ENCODE measurements at regions not wholly inside any gene's neighbourhood (a gene's known extent, or its start where the extent isn't known, plus 50 kb on each side); places are given as distances from the start of the nearest gene placed in this dataset.

DNA sequence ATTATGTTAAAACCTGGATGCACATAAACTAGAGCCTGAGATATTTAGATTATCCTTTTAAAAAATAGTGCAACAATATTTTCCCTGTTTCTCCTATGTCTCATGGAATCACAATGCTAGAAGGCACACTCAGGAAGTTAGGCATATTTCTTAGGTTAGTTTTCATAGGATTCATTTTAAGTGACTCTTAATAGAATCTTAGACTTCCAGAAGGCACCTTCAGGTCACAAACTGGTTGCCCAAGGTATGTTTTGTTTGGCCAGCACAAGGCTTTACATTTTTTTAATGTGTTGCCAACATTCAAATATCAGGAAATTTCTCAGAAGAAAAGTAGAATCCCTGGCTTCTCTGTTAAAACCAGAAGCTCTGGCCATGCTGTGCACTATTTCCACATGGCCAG is 129.3 kb downstream of the LNPK start:
- DNase-seq (no peak), ATAC-seq (no peak)
- Histone ChIP-seq H3K27ac (ENCODE audit: low read length) (no peak overlapping the region), H3K9me3 (ENCODE audit: control insufficient read depth, low read length) (no peaks in the 10 kb centered on the region), H3K4me3 (ENCODE audit: low read length) (no peak overlapping the region), H3K27me3 (ENCODE audit: control insufficient read depth, insufficient read depth) (no peaks in the 10 kb centered on the region), H3K4me1 (ENCODE audit: control insufficient read depth, insufficient read depth, low read length) (no peaks in the 10 kb centered on the region)
- intact Hi-C loops (cut with DNase I), result no loop called here

DNA sequence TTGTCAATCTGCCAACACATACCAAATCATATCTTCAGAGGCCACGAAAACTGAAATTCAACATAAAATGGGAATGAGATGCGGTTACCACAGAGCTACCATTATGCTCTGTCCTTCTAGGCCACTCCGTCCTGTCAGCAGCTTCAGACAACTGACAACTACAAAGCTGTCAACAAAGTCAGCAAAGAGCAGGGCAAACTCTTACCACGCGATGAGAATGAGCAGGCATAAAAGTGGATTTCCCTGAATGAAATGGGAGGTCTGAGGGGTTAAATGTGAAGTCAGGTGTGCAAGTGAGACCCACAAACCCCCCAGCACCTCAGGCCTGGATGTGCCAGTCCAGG is 130.1 kb downstream of the LNPK start:
- ATAC-seq, result peak; percentile 43 to 81
- no peaks in the 10 kb centered on the region for H3K27me3 ChIP-seq (ENCODE audit: control insufficient read depth, insufficient read depth)
- intact Hi-C loops (cut with DNase I), result no loop called here
- H3K27ac ChIP-seq (ENCODE audit: low read length), result no peak overlapping the region
- no peak overlapping the region for H3K4me3 ChIP-seq (ENCODE audit: low read length)
- no peak for DNase-seq
- no peaks in the 10 kb centered on the region for H3K4me1 ChIP-seq (ENCODE audit: control insufficient read depth, insufficient read depth, low read length)
- 40% methylated on average over 5 of the region's 5 CpGs for WGBS
- H3K9me3 ChIP-seq (ENCODE audit: control insufficient read depth, low read length), result no peaks in the 10 kb centered on the region

DNA sequence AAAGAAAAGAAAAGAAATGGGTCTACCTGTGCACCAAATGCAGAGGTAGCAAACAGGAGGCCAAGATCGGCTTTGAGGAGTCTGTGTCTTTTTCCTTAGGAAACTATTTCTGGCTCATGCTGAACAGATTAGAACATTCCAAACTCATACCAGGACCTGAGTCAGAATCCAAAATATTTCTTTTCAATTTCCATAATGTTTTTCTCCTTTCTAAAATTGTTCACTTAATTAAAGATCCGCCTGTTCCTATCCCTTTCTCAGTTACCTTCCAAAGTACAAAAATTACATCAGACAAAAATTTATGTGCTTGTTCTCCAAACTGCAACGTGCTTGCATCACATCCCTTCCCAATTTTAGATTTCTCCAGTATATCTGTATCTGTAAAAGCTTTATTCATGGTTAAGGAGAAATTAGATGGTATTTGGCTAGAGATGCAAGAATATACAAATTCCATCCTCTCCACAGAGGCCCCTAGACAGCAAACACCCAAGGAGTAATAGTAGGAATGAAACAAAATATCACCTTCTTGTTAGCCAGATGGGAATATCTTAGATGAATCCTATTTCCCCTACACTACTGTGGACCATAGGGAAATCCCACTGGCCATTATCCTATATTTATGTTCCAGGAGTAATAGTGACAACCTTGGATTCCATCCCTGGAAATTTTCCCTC is 130.6 kb downstream of the LNPK start:
- WGBS, result 53% methylated on average over 3 of the region's 3 CpGs
- intact Hi-C loops (cut with DNase I), result no loop called here
- Histone ChIP-seq H3K4me3 (ENCODE audit: low read length) (no peak overlapping the region), H3K4me1 (ENCODE audit: control insufficient read depth, insufficient read depth, low read length) (no peaks in the 10 kb centered on the region), H3K27me3 (ENCODE audit: control insufficient read depth, insufficient read depth) (no peaks in the 10 kb centered on the region), H3K27ac (ENCODE audit: low read length) (no peak overlapping the region), H3K9me3 (ENCODE audit: control insufficient read depth, low read length) (no peaks in the 10 kb centered on the region)
- no peak for ATAC-seq
- no peak for DNase-seq

DNA sequence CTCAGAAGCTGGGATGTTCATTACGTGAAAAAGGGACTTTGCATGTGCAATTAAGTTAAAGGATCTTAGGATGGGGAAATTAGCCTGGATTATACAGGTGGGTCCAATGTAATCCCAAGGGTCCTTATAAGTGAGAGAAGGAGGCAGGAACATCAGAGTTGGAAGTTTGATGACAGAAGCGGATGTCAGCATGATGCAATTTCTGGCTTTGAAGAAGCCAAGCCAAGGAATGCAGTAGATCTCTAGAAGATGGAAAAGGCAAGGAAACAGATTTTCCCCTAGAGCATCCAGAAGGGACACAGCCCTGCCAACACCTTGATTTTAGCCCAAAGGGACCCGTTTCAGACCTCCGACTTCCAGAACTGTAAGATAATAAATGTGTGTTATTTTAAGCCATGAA is 136.4 kb downstream of the LNPK start:
- 84% methylated on average over 4 of the region's 4 CpGs for WGBS
- Histone ChIP-seq H3K27ac (ENCODE audit: low read length) (no peak overlapping the region), H3K4me3 (ENCODE audit: low read length) (no peak overlapping the region), H3K27me3 (ENCODE audit: control insufficient read depth, insufficient read depth) (no peaks in the 10 kb centered on the region), H3K4me1 (ENCODE audit: control insufficient read depth, insufficient read depth, low read length) (no peaks in the 10 kb centered on the region), H3K9me3 (ENCODE audit: control insufficient read depth, low read length) (no peaks in the 10 kb centered on the region)
- ATAC-seq (no peak), DNase-seq (no peak)
- intact Hi-C loops (cut with DNase I), result no loop called here

DNA sequence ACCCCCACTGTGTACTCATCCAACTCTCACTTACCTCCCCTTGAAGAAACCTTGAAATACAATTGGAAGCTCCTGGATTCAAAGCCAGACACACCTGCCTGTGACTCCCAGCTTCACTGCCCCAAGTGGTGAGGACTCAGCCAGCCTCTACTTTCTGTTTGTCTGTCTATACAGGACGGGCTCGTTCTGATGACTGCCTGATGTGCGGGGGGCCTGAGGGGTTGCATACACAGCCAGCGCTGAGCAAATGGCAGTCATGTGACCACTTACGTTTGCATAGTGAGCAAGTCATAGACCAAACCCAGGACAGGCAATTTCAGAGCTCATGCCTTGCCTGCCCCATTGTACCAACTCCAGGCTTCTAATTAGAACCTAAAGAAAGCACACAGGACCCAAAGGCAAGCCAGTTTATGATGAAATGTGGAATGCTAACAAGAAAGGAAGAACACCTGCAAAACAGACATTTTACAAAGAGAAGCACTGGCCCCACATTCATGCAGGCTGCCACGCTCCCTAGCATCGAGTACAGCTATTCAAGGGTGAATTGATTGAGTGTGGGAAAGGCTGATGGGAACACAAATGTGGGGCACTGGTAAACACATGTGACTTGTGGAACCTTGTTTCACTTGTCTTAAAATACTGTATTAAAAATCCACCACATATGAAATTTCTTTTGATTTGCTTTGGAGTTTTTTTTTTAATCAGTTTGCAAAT is 137.8 kb downstream of the LNPK start:
- ATAC-seq, result no peak
- no peak for DNase-seq
- Histone ChIP-seq H3K4me3 (ENCODE audit: low read length) (no peak overlapping the region), H3K9me3 (ENCODE audit: control insufficient read depth, low read length) (no peaks in the 10 kb centered on the region), H3K27me3 (ENCODE audit: control insufficient read depth, insufficient read depth) (no peaks in the 10 kb centered on the region), H3K27ac (ENCODE audit: low read length) (no peak overlapping the region), H3K4me1 (ENCODE audit: control insufficient read depth, insufficient read depth, low read length) (no peaks in the 10 kb centered on the region)
- intact Hi-C loops (cut with DNase I), result no loop called here
- 67% methylated on average over 7 of the region's 7 CpGs for WGBS

DNA sequence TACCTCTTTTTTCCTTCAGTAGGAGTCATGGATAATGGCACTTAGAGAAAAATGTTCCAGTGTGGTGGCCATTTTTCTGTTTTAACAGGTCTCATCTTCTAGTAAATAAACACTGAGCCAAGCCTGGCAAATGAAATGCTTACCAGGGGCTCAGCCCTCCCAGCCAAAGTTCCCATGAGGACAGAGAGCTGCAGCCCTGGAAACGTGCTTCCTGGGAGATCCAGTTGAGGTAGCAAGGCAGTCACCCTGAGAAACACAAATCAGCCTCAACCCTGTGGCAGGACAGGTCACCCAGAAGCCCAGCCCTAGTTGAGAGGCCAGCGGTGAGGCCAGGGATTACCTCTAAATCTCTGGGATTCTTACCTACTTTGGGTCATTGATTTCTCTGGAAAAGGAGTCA is 140.1 kb downstream of the LNPK start:
- Histone ChIP-seq H3K27me3 (ENCODE audit: control insufficient read depth, insufficient read depth) (no peaks in the 10 kb centered on the region), H3K27ac (ENCODE audit: low read length) (no peak overlapping the region), H3K9me3 (ENCODE audit: control insufficient read depth, low read length) (no peaks in the 10 kb centered on the region), H3K4me3 (ENCODE audit: low read length) (no peak overlapping the region), H3K4me1 (ENCODE audit: control insufficient read depth, insufficient read depth, low read length) (no peaks in the 10 kb centered on the region)
- WGBS, result 54% methylated on average over 2 of the region's 2 CpGs
- no peak for ATAC-seq
- DNase-seq, result no peak
- intact Hi-C loops (cut with DNase I), result no loop called here

DNA sequence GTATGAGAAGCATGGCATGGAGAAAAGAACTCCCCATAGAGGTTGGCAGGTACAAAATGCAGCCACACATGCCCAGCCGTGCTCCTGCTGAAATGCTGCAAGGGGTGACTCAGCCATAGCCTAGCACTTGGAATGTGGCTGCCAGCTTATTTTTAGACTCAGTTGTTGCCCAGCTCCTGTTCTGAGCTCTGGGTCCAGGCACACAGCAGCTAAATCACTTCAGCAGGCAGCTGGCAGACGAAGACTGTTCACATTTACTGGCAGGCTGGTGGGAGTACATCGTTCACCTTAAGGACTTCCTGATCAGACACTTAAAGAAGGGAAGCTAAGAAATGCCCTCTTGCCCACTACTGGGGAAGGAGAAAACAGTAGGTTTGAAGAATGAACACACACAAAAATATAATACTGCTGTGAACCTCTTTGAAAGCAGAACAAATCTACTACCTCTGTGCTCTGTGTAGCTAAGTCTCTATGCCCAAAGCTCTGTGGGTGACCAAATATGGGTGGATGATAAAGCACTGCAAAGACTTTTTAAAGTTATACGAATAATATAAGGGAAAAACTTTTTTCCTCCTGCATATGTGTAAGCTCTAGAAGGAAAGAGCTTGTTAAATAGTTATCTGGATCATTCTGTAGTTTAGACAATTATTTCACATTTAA is 146.1 kb downstream of the LNPK start:
- DNase-seq (peak; percentile 17 to 61 (median 46)), ATAC-seq (peak; percentile 85 to 94)
- H3K9me3 ChIP-seq (ENCODE audit: control insufficient read depth, low read length), result no peaks in the 10 kb centered on the region
- intact Hi-C loops (cut with DNase I), result no loop called here
- no peaks in the 10 kb centered on the region for H3K27me3 ChIP-seq (ENCODE audit: control insufficient read depth, insufficient read depth)
- WGBS, result 46% methylated on average over 4 of the region's 4 CpGs
- peak overlapping the region; percentile 67 for H3K27ac ChIP-seq (ENCODE audit: low read length)
- no peaks in the 10 kb centered on the region for H3K4me1 ChIP-seq (ENCODE audit: control insufficient read depth, insufficient read depth, low read length)
- H3K4me3 ChIP-seq (ENCODE audit: low read length), result no peak overlapping the region

DNA sequence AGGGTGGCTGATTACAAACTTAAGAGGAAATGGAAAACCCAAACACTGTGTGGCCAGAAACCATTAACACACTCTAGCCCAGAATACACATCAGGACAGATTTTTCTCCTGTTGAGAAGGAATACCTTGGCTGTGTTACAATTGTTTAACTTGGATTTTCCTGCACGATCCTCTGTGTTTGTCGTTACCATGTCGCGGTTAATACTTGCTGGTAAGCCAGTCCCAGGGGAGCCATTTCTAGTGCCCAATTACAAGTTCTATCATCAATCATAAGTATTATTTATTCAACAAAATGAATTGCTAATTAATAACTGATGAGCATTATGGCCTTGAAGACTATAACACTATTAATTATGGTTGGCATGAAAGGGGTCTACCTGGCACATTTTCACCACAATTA is 146.8 kb downstream of the LNPK start:
- DNase-seq (no peak), ATAC-seq (no peak)
- Histone ChIP-seq H3K4me1 (ENCODE audit: control insufficient read depth, insufficient read depth, low read length) (no peaks in the 10 kb centered on the region), H3K4me3 (ENCODE audit: low read length) (no peak overlapping the region), H3K27me3 (ENCODE audit: control insufficient read depth, insufficient read depth) (no peaks in the 10 kb centered on the region), H3K27ac (ENCODE audit: low read length) (no peak overlapping the region), H3K9me3 (ENCODE audit: control insufficient read depth, low read length) (no peaks in the 10 kb centered on the region)
- WGBS, result 74% methylated on average over 4 of the region's 4 CpGs
- intact Hi-C loops (cut with DNase I), result no loop called here

DNA sequence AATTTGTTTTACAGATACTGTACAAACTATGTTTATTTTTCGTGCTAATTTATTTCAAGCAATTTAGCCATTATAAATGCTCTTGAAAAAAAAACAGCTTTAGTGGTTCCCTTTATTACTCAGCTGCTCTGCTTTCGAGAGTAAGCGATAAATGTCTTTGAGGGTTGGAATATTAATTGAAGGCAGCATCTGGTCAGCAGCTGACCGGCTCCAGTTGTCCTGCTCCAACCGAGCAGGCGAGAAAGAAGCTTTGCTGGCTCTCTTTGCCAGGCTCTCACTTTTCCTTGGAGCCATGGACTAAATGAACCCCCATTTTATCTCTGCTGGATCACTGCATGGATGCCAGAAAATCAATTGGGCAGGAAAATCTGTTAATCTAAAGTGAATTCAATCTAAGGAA is 147.4 kb downstream of the LNPK start:
- Histone ChIP-seq H3K9me3 (ENCODE audit: control insufficient read depth, low read length) (no peaks in the 10 kb centered on the region), H3K27me3 (ENCODE audit: control insufficient read depth, insufficient read depth) (no peaks in the 10 kb centered on the region), H3K27ac (ENCODE audit: low read length) (no peak overlapping the region), H3K4me1 (ENCODE audit: control insufficient read depth, insufficient read depth, low read length) (no peaks in the 10 kb centered on the region), H3K4me3 (ENCODE audit: low read length) (no peak overlapping the region)
- no peak for DNase-seq
- intact Hi-C loops (cut with DNase I), result no loop called here
- ATAC-seq, result no peak
- 63% methylated on average over 6 of the region's 6 CpGs for WGBS

DNA sequence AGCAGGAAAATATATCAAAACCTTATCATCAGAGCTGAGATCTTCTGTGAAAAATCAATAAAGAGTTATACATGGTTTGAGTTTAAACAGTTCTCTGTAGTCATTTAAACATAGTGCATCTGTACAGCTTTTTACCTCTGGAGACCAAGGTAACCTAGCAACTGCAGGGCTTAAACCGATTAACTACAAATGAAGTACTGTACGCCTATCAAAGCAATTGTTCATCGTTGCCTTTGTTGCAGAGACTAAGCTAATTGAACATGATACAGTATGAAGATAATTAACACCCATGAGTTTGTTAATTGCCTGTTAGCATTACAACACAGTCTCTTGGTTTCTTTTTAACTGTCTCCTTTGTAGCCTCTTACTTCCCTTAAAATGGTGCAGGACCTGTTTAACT is 147.9 kb downstream of the LNPK start:
- WGBS, result 83% methylated on average over 3 of the region's 3 CpGs
- ATAC-seq, result no peak
- intact Hi-C loops (cut with DNase I), result no loop called here

DNA sequence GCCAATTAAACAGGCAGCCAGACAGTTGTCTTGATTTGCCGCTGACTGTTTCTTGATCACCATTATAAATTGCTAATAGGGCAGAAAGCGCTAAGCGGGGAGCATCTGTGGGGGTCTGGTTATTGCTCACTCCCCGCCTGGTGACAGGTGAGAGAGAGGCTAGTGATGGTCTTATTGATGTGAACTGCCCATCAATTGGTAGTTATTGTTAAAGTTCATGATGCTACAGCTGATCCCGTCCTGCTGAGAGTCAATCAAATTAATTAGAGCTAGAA is 148.5 kb downstream of the LNPK start:
- Histone ChIP-seq H3K27ac (ENCODE audit: low read length) (no peak overlapping the region), H3K4me3 (ENCODE audit: low read length) (no peak overlapping the region), H3K9me3 (ENCODE audit: control insufficient read depth, low read length) (no peaks in the 10 kb centered on the region), H3K27me3 (ENCODE audit: control insufficient read depth, insufficient read depth) (no peaks in the 10 kb centered on the region), H3K4me1 (ENCODE audit: control insufficient read depth, insufficient read depth, low read length) (no peaks in the 10 kb centered on the region)
- WGBS, result 91% methylated on average over 5 of the region's 5 CpGs
- DNase-seq (no peak), ATAC-seq (no peak)
- intact Hi-C loops (cut with DNase I), result no loop called here

More for the DNA sequence above, 147.9 kb downstream of the LNPK start:
- Histone ChIP-seq H3K27ac (ENCODE audit: low read length) (no peak overlapping the region), H3K4me3 (ENCODE audit: low read length) (no peak overlapping the region), H3K9me3 (ENCODE audit: control insufficient read depth, low read length) (no peaks in the 10 kb centered on the region), H3K27me3 (ENCODE audit: control insufficient read depth, insufficient read depth) (no peaks in the 10 kb centered on the region), H3K4me1 (ENCODE audit: control insufficient read depth, insufficient read depth, low read length) (no peaks in the 10 kb centered on the region)
- no peak for DNase-seq
